ENCODE measurements at regions not wholly inside any gene's neighbourhood (a gene's known extent, or its start where the extent isn't known, plus 50 kb on each side); places are given as distances from the start of the nearest gene placed in this dataset.

GRCh38 chr20:12305188-12305950 is 387.7 kb downstream of the BTBD3 start:
- TF ChIP-seq POLR2A (IDR thresholded peaks at IDR 0.05) (no peak), CTCF (IDR thresholded peaks at IDR 0.05 in 8 of 11, conservative IDR thresholded peaks at IDR 0.05 in 3 of 11) (no peak)
